ENCODE measurements at regions not wholly inside any gene's neighbourhood (a gene's known extent, or its start where the extent isn't known, plus 50 kb on each side); places are given as distances from the start of the nearest gene placed in this dataset.

DNA sequence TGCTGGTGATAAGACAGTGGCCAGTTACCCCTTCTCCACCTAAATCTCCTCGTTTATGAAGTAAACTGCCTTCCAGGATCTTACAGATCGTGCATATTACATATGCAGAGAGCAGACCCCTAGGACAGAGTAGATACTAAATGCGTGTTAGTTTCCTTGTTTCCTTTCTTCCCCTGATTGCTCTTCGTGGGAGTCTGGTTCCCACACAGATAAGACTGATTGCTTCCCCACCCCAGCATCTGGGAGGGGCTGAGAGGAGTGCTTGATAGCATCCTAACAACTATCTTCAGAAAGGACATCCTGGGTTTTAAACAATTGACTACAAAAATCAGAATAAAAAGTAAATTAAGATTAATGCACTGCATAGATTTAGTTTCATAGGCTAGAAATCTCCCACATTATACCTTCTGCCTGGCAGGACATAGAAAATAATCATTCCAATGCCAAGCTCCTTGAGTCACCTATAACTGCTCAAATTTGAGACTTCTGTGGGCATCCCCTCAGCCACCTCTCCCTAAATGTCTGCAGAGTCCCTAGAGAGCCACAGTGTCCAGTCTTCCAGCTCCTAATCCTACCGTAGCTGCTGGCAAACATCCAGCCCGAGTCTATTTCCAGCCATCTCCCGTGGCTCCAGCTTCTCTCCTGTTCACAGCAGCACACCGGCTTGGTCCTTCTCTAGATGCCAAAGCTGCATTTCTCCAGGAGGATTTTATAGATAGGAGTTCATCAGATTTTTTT, 128.3 kb downstream of the LRRC30 start:
- DNase-seq = no peak

DNA sequence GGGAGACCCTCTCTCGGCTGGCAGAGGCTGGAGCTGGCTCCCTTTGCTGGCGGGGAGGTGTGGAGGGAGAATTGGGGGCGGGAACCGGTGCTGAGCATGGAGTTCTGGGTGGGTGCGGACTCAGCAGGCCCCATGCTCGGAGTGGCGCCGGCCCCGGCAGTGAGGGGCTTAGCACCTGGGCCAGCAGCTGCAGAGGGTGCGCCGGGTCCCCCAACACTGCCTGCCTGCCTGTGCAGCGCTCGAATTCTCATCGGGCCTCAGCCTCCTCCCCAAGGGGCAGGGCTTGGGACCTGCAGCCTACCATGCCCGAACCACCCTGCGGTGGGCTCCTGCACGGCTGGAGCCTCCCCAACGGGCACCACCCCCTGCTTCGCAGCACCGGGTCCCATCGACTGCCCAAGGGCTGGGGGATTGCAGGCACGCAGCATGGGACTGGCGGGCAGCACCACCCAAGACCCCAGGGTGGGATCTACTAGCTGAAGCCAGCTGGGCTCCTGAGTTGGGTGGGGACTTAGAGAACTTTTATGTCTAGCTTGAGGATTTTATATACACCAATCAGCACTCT, 129.8 kb downstream of the LRRC30 start:
- no peak for DNase-seq

DNA sequence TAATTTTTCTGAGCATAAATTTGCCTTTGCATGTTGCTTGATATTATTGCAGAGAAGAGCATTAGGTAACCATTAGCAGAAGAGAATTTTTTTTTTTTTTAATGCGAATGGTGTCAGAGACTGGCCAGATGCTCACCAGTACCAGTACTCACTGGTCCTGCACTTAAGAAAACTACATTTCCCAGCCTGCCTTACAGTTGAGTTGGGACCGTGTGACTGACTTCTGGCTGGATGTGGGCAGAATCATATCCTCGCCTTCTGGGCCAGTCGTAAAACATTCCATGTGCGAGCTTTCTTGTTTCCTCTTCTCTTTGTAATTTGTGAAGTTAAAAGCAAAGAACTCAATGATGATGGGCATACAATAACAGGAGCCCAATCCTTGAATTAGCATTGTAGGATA, 132.4 kb downstream of the LRRC30 start:
- DNase-seq = no peak

DNA sequence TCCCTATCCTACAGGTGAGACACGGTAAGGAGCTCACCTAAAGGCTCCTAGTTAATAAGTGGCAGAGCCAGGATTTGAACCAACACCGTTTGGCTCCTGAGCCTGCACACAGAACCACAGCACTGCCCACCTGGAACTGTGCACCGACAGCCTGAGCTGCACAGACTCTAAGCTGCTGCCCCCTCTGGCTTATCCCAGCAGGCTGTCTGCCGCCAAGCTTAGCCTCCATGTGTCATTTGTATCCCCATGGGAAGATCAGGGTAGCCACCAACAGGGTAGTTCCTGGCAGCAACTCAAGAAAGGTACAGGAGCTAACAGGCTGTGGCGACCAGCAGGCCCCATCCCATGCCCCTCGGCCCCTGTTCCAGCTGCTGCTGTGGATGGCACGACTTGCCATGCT, 135.7 kb downstream of the LRRC30 start:
- DNase-seq = no peak

DNA sequence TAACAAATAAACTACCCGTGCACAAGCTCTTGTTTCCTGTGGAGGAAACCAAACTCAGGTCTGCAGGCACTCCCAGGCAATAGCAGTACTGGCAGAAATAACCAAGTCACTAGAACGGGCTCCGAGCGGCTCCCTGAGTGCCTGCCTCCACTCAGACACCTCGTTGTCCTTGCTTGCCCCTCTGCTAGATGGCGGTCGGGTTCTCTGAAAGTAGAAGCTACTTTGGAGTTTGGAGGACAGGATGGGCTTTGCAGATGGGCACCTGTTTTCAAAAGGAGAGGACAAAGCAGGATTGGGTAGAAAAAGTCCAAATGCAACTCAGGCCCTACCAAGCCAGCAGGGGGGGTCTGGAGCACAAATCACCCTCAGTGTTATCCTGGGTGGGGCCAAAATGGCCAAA, 136.4 kb downstream of the LRRC30 start:
- no peak for DNase-seq

DNA sequence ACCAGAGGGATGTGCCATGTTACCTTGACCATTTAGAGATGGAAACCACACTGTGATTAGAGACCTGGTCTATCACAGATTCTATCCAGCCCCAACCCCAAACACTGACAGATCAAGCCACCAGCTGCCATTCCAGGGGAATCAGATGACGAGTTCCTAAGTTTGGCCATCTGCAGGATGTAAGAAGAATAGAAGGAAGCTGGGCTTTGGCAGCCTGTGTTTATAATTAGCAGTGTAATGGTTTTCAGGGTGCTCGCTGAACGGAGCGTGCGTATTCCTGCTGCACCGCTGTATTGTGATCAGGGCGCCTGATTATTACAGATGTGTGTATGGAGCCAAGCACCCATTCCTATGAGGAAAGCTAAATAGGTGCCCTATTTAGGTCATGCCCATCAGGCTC, 138.1 kb downstream of the LRRC30 start:
- no peak for DNase-seq

DNA sequence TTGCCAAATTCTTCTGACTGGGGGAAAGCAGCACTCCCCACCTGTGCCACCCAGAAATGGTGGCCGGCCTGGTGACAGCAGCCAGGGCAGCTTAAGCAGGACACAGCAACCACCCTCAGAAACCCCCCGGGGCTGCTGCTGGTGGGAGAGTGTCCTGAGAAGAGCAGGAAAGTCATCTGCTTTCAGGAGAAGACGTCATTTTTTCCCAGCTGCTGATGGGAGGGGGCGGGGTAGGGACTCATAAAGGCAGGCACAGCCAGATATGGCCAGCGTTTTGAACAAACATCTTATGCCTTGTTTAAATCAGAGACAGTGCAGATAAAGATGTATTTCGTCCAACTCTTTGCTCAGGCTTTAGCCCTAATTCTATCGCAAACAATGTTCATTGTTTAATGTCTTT, 139.5 kb downstream of the LRRC30 start:
- DNase-seq = no peak

DNA sequence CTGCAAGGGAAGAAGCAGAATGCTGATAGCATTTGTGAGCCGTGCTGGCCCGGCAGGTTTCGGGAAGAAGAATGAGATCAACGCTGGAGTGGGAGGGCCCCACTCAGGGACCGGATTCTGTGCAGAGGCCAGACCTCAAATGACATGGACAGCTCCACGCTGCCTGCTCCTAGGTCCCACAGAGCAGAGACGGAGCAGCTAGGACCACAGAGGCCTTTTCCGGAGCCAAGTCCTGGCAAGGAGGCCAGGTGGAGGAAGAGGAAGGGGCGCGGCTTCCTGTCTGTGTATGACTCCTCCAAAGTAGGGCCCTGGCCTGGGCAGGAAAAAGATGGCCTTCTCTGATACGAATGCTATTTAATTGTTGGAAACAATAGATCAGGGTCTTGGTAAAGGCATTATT, 139.9 kb downstream of the LRRC30 start:
- no peak for DNase-seq

DNA sequence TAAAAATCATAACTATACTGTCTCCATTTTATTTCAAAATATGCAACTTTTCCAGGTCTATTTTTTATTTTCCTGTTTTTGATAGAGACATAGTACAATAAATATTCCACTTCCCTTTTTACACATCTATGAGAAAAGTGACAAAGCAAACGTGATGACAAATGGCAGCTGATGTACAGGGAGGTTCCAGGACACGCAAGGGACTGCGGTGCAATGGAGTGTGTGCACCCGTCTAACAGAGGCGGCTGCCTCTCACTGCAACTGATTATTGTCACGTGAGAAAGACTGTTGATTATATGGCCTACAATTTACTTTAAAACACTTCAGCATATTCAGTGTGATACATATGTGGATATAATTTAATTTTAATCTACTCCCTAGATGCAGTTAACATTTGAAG, 142.6 kb downstream of the LRRC30 start:
- DNase-seq = no peak

DNA sequence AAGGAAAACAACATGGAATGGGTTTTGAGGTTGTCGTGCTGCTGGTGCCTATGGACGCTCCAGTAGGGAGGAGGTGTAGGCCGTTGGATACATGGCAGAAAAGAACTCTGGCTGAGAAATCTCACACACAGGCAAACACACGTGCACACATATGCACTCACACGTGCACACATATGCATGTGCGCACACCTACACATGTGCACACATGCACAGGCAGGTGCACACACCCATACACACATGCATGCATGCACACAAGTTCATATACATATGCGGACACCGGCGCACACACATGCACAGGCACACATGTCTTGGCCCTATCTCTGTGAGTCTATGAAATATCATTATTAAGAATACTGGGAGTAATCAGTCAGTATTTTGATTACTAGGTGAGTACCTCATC, 150.4 kb downstream of the LRRC30 start:
- DNase-seq = no peak

DNA sequence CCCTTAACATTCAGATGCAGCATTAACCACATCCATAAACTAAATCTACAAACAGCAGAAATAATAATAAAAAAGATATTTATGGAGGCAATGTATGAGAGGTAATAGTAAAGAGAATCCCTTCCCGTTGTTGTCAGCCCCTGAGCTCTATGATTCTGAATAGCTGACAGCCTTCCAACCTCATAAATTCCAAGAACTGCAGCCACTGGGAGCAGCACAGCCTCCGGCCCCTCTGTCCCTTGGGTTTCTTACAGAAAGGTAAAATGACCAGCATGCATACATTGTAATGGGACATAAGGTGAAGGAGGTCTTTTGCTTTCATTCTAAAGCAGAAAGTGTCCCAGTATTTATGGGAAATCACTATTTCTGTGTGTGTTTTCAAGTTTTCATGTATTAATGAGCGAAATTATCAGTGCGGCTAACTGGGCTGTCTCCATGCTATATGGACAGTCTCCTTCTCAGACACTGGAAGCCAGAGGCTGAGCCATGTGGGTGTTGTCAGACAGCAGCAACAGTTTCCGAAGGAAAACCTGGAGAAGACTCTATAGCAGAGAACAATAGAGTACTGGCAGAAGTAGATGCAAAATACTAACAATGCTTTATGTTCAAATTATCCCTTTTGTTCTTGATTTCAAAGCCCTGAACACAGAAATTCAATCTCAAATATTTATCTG, 151.6 kb downstream of the LRRC30 start:
- DNase-seq = no peak

DNA sequence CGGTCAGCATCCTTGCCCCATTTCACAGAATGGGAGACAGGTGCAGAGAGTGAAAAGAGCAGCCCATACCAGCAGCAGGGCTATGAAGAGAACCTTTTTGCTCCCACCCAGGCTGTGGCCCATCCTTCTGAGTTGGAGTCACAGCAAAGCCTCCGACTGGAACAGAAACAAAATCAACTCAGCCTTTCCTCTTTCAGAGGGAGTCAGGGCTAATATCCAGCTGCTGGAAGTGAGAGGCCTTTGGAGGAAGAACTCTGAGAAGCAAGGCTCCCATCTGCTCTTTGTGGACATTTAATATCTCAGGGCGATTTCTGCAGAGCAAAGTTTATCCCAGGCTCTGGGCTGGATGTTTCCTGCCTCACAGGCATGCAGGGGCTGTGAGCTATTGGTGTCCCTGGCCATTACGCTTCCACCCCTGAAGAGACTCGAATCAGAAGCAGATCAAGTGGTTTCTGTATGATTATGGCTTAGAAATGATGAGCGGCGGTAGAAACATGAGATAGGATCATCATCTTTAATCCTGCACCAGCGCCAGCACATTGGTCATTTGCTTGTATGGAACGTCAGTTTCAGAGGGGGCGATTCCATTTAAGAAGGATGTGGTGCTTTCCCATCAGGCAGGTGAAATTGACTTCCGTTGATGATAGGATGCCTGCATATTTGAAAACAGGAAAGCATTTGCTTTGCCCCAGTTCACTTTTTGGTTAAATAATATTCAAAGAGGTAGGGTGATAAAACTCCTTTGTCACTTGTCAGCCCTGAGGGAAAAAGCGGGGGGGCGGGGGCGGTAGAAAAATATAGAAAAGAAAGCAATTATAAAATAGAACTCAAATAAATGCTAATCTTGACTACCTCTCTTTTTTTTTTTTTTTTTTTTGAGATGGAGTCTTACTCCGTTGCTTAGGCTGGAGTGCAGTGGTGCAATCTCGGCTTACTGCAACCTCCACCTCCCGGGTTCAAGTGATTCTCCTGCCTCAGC, 152.4 kb downstream of the LRRC30 start:
- DNase-seq = no peak

DNA sequence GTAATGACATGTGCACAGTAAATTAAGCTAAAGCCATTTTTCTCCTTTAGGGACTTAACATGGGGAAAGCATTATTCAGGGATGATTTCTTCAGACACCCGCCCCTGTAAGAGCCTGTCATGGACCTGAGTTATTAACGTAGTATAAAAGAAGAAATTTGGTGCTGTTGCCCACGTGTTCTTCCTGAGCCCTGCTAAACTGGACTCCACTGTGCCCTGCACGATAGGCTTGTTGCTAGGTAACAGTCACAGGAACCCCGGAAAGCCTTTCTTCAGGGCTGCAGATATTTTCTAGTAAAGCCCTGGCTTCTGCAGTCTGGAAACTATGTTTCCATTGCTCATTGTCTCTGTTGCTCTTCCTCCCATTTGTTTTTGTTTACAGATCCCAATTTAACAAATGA, 157.9 kb downstream of the LRRC30 start:
- DNase-seq = no peak

DNA sequence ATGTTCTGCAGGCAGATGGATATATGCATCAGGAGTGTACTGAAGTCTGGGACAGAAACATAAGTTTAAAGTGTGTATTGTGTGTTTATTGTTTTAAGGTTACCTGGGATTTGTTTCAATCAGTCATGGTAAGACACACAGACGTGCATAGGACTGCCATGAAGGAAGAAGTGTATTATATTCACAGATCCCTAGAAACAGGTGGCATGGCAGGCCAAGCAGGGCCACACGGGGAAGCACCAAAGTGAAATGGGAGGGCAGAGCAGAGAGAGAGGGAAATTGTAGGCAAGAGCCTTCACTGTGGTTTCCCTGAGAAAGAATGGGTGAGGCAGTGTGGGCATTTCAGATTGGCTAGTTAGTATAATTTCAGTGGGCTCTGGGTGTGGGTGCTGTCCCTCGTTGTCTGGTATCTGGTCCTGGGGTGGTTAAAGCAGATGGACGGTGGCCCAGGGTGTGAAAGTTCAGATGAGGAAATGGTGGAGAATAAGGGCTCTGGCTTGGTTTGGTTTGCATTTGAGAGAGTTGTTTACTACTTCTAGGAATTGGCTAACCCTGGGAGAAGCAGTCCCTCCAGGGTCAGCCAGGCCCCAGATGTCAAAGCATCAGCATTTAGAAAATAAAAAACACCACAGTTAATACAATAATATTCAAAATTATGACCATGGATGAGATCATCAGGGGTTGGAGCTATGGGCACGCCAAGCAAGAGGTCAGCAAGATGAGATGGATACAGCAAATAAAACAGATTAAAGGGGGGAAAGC, 160.0 kb downstream of the LRRC30 start:
- DNase-seq = no peak

DNA sequence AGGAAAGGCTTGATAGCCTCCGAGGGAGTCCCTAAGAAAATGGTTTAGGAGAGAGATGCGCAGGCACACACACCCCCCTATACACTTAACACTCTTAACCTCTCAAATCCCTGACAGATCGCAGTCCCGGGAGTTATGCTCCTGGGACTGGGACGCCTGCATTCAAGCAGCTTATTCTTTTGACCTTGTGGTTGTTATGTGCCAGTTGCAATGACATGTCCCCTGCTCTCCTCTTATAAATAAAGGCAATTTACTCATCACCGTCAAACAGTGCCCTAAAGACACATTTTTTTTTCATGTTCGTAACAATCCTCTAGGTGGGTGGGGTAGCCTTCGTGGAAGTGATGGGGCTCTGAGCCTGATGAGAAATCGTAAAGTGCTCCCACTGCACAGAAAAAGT, 162.2 kb downstream of the LRRC30 start:
- no peak for DNase-seq

DNA sequence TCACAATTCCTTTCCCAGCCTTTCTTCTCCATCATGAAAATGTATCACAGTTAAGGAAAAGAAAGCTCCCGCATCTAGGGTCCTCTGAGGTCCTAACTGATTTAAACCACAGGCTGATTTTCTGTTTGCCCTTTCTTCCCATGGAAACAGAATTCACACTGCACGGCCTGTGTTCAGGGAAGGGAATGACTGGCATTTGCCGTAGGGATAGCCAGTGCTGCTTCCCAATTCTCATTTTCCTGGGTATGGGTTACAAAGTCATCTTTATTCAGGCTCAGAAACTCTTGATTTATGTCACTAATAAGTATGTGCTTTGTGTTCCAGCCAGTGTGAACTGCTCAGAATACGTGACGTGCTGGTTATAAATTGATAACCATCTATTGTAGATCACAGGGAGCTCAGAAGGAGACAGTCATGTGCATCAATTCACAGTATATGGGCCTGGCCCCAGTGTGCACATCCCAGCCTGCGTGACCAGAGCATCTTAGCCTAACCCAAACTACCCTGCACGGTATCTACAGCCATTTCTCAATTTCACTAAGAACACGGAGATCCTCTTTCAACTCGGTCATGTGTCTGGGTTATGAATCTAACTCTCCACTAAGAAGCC, 163.3 kb downstream of the LRRC30 start:
- DNase-seq = no peak

DNA sequence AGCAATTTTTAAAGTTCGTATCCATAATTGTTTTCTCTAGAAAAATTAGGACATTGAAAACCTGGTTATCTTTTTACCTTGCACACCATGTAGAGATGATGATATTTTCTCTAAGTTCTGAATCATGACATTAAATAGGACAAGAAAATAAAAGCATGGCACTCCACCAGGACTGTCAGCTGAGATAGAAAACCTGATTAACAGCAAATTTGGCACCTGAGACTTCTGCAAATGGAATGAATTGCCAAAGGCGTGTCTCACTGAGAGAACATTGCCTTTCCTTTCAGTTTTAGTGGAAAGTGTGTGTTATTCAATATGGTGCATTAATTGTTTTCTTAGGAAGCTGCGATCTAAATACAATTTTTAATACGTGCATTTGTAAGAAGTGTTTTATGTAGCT, 164.7 kb downstream of the LRRC30 start:
- no peak for DNase-seq

DNA sequence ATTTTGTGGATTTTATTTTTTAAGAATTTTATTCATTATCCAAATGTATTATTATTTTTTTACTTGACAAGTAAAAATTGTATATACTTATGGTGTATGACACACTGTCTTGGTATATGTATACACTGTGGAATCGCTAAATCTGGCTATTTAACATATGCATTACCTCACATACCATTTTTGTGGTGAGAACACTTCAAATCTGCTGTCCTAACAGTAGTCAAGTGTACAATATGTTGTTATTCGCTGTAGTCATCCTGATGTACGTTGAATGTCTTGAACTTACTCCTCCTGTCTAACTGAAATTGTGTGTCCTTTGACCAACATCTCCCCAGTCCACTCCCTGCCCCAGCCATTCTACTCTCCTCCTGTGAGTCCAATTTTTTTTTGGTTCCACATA, 153.2 kb upstream of the PTPRM start:
- DNase-seq = no peak

DNA sequence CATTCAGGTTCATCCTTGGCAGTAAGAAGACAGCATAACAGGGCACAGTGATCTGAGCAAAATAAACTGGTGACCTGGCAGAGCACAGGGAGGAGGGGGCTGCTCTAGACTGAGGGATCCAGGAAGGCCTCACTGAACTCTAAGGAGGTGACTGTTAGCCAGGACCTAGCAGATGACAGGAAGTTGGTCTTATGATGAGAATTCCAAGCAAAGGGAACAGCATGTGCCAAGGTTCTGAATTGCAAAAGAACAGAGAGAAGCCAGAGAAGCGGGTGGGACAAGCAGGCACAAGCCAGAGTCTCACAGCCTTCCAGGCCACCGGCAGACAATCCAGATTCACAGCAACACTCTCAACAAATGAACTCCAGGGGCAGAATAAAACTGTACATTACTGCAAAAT, 152.7 kb upstream of the PTPRM start:
- DNase-seq = no peak

DNA sequence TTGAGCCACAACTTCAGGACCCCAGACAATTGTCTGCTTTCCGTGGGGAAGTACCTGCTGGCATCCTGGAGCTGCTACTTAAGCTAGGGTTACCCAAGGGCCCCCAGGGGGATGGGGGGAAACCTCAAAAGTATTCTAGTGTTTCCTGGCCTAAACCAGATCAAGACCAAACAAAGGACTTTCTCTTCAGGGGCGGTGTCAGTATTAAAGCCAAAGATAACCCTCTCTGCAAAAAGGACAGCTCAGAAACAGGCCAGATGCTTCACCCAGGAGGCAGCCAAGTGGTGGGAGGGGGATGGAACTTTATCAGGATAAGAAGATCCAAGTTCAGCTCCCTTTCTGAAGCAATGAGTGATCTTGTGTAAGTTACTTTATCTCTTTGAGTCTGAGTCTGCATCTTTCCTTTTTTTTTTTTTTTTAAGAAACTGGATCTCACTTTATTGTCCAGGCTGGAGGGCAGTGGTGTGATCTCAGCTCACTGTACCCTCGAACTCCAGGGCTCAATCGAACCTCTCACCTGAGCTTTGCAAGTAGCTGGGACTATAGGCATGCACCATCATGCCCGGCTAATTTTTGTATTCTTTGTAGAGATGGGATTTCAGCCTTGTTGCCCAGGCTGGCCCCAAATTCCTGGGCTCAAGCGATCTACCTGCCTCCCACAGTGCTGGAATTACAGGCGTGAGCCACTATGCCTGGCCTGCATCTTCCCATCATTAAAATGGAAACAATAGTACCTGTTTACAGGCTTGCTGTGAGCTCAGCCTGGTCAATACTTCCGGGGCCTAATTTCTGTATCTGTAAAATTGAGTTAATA, 151.8 kb upstream of the PTPRM start:
- DNase-seq = no peak

DNA sequence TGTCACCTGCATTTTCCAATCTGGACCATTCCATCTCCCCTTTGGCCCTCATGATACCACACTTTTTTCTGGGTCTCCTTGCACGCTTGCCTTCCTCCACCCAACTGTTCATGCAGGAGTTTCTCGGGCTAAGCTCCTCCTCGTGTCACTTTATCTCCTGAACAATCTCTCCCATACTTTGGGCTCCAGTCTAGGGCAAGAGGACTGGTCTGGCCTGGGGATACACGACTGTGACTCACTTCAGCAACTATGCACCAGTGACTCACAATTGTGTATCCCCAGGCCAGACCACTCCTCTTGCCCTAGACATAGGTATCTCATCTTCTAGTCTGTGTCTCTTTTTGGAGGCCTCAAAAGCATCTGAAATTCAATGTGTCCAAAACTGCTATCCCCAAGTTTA, 149.4 kb upstream of the PTPRM start:
- peak; percentile 51 for DNase-seq

Data from fibroblast of skin of scalp (primary cell).